GM20000 (cell line): ENCODE measurements at regions not wholly inside any gene's neighbourhood (a gene's known extent, or its start where the extent isn't known, plus 50 kb on each side); places are given as distances from the start of the nearest gene placed in this dataset.

Experiments
- DNase-seq: peaks from one replicate; pipeline ENCODE4 v3.0.0; 2012; ENCODE audit warnings: low spot score
- CTCF ChIP-seq: IDR thresholded peaks from 2 replicates; pipeline ENCODE4 v1.5.1; 2012; ENCODE audit warnings: mild to moderate bottlenecking, control low read depth; ENCODE audit errors: extremely low read depth, missing control alignments

- DNase-seq, result no peak
- TF ChIP-seq CTCF, result no peak
Measured at GRCh38 chr5:159452480-159453167, 122.3 kb upstream of the IL12B start.

- no peak for TF ChIP-seq CTCF
- no peak for DNase-seq
Measured at GRCh38 chr5:159453209-159453608, 122.9 kb upstream of the IL12B start.

- no peak for TF ChIP-seq CTCF
- no peak for DNase-seq
Measured at GRCh38 chr5:159456261-159456660, 126.0 kb upstream of the IL12B start.

GRCh38 chr5:159456722-159457465 lies 126.6 kb upstream of the IL12B start:
- DNase-seq, result peak; percentile 78
- no peak for TF ChIP-seq CTCF

- TF ChIP-seq CTCF, result no peak
- DNase-seq, result peak; percentile 41
Measured at GRCh38 chr5:159458217-159458711, 128.0 kb upstream of the IL12B start.

- no peak for DNase-seq
- no peak for TF ChIP-seq CTCF
Measured at GRCh38 chr5:159459132-159459627, 128.9 kb upstream of the IL12B start.

- TF ChIP-seq CTCF, result no peak
- DNase-seq, result peak; percentile 20
Measured at GRCh38 chr5:159459951-159460538, 129.8 kb upstream of the IL12B start.
